ENCODE measurements at regions not wholly inside any gene's neighbourhood (a gene's known extent, or its start where the extent isn't known, plus 50 kb on each side); places are given as distances from the start of the nearest gene placed in this dataset.

GRCh38 chr18:68520406-68521075, 194.4 kb downstream of the TMX3 start:
- DNase-seq: no peak

GRCh38 chr18:68519336-68519735, 195.6 kb downstream of the TMX3 start:
- DNase-seq: no peak

DNA sequence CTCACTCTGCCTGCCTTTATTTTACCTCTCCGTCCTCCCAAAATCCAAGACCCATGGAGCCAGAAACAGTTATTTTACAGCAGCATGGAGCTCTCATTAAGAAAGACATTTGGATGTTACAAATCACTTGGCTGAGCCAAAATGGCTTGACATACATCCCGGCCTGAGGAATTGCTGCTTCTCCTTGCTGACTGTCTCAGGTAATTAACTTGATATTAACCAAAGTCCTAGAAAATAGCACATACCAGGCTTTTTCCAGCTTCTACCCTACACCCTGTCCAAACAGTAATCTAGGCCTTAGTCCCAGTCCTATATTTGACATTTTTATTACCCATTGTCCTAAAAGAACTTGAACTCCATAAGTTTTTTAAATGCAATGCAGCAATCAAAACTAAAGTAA, 205.0 kb downstream of the TMX3 start:
- DNase-seq: no peak

DNA sequence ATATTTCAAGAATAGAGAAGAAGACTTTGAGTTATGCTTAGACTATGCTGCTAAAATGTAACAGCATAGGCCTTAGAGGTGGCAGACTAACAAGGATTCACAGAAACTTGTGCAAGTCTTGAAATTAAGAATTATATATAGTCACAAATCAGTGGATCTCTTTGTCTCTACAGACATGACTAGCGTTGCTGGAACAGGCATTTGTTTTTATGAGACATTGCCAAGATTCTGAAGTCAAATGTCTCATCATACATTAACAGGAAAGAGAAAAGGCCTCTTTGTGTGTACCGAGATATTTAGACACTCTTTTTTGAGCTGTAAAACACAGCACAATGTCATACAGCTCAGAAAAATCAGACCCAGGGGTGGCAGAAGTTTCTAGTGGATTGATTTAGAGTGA, 207.1 kb downstream of the TMX3 start:
- no peak for DNase-seq

DNA sequence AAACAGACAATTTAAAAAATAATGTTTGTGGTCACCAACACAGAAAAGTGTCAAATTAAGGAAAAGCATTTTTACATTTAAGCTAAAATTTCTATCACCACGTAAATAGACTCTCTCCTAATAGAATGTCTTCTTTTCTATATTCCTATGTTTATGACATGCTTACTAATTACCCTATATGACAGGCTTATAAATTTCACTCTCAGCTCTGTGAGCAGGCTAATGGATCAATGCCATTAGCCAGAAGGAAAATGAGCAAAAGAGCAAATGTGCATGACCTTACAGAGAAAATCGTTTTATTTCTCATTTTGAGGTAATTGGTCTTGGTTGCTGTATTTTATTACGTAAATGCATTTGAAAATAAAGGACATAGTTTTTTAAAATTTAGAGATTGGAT, 209.7 kb downstream of the TMX3 start:
- no peak for DNase-seq

GRCh38 chr18:68504441-68505177, 210.3 kb downstream of the TMX3 start:
- DNase-seq: no peak

- DNase-seq: no peak
Measured at GRCh38 chr18:68500556-68500955, 214.4 kb downstream of the TMX3 start.

GRCh38 chr18:68499141-68499540, 215.8 kb downstream of the TMX3 start:
- no peak for DNase-seq

DNA sequence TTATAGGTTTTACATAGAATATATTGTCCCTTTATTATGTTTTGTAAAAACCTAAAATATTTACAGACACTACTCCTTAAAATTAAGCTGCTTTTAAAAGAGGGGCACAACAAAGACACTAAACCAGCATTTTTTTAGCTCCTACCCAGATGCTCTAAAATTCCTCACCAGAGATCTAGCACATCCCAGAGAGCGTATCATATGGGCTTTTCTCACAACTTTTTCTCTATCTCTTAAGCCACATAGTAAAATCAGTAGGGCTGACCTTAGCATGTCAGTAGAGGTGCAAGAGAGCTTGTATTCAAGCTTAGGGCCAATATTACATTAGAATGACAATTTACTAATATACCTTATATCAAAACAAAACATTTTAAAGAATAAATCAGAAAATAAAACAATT, 216.3 kb downstream of the TMX3 start:
- DNase-seq: no peak

- no peak for DNase-seq
Measured at GRCh38 chr18:68498185-68498584, 216.7 kb downstream of the TMX3 start.

DNA sequence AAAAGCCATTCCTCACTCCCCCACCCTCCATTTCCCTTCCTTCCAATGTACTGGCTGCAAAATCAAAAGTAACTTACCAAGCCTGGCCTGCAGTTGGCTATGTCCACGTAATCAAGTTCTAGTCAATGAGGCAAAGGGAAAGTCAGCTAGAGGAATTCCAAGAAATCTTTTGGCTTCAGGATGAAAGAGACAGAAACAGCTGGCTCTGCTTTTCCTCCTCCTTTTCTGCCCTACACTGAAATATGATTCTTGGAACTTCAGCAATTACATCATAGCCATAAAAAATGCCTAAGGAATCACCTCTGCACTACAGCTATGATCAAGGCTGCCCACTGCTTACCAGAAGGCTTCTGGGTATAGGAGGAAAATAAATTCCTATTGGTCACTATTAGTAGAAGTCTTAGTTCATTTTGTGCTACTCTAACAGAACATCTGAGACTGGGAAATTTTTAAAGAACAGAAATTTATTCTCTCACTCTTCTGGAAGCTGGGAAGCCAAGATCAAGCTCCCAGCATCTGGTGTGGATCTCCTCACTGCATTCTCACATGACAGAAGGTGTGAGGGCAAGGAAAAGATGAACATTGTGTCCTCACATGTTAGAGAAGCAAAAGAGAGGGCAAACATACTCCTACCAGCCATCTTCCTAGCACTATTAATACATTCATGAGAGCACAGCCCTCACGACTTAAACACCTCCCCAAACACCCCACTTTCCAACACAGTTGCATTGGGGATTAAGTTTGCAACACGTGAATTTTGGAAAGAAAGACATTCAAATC, 219.9 kb downstream of the TMX3 start:
- no peak for DNase-seq

DNA sequence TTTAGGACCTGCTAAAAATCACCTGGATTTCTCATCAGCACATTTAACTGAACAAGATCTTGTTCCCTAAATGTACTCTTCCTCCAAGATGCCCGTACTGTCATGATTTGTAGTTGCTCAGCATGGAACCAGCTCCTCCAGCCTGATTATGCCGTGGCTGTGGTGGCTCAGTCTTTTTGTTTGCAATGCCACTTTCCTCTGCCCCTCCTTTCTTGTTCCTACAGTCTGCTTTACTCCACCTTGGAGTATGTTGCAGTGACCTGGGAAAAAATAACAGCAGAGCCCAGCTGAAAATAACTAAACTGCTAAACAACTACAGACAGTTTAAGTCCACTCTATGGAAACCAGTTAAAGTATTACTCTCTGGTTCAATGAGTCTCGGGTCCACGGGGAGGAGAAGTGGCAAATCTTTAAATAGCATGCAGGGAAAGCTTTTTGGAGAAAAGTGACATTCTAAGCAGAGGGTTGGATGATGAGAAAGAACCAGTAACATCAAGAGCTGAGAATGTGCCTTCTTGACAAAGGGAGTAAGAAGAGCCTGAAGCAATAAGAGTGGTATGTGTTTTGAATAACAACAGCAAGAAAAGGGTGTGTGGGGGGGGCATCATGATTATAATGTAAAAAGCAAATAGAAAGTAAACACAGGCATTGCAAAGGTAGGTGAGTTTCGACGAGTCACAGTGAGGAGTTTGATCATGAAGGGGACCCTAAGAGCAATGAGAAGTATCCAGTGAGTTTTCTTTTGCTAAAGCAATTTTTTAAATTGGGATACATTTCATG, 225.7 kb downstream of the TMX3 start:
- DNase-seq: no peak

GRCh38 chr18:68484241-68484640, 230.7 kb downstream of the TMX3 start:
- DNase-seq: no peak

DNA sequence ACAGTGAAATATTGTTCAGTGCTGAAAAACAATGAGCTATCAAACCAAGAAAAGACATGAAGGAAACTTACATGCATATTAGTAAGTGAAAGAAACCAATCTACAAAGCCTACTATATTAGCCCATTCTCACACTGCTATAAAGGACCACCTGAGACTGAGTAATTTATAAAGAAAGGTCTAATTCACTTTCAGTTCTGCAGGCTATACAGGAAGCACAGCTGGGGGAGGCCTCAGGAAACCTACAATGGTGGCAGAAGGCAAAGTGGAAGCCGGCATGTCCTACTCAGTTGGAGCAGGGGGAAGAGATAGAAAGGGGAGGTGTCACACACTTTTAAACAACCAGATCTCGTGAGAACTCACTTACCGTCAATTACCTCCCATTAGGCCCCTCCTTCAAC, 232.1 kb downstream of the TMX3 start:
- no peak for DNase-seq

DNA sequence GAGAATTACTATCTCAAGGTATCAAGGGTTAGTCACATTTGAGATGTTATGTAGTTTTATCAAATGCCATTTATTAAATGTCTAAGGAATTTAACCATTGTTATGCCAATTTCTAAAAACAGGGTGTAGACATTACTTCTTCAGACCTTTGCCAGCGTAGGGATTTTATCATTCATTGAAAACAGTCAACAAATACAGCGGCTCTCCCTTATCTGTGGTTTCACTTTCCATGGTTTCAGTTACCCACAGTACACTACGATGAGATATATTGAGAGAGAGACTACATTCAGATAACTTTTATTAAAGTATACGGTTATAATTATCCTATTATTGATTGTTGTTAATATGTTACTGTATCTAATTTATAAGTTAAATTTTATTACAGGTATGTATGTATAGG, 234.7 kb downstream of the TMX3 start:
- DNase-seq: no peak

- no peak for DNase-seq
Measured at GRCh38 chr18:68478246-68478645, 236.7 kb downstream of the TMX3 start.

DNA sequence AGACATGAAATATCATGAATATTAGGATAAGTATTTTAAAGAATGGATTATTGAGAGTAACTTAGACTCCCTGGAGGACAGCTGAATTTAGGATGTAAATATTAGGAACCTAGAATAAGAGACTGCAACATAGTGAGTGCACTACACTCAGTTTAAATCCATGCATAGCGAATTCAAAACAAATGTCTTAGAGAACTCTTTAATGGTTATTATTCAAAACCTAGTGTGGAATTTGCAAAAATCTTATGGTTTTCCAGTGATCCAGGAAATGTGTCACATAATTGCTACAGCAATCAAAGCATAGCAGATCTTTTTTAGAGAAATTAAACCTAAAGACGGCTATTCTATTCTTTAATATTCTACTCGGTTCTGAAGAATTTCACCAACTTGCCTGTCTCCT, 239.0 kb downstream of the TMX3 start:
- DNase-seq: no peak

GRCh38 chr18:68472701-68473295, 242.1 kb downstream of the TMX3 start:
- no peak for DNase-seq

DNA sequence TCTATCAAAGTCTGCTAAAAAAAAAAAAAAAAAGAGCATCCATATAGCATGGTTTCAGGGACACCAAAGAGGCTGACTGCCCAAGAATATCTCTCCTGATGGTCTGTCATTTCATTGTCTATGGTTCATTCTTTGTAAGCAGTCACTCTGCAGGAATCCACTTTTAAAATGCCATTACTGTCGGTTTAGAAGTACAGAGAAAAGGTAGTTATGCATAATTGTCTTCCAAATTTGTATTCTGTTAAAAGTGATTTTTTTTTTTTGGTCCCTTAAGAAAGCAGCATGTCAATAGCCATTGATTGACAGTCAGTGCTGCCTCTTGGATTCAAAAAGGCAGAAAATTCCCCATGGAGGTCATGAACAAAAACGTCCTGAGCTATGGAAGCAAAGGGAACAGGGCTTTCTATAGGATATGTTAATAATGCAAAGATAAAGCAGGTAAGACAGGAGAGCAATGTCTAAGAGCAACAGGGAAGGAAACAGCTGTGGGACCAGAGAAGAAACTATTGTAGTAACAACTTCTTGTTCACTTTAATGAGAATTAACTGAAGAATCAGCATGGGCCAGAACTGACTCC, 245.8 kb downstream of the TMX3 start:
- no peak for DNase-seq

DNA sequence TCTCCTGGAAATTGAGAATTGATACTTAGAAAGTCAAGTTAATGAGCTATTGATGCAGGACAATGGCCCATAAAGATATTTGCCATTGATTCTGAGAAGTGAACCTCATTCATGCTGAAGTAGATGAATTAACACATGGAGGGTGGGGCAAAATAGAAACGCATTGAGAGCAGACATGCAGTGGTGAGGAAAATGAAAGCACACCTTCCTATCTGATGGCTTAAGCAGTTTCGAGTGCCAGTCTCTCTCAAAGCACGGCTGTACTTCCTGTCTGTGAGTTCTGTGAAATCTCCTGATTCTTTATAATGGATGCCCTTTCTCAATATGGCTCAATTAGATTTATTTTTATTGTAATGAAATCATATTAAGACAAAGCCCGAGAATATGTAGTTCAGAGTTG, 247.0 kb downstream of the TMX3 start:
- DNase-seq: no peak

DNA sequence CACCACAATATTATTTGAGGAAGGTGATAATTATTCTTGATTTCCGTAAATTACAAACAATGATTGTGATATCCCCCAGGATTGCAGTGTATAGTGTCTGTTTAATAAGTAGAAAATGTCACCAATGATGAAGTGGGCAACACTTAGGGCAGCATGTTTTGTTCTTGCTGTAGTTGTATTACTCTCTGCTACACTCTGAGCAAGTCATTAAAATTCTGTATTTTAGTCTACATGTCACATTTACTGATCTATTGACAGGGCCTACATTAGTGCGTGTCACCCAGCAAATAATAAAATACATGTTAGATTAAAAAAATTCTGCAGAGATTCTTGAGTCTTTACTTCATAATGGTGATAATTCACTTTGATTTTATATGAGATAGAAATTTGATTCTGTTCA, 247.6 kb downstream of the TMX3 start:
- no peak for DNase-seq

GRCh38 chr18:68466672-68467071, 248.2 kb downstream of the TMX3 start:
- no peak for DNase-seq

Measured in CD4-positive, alpha-beta T cell treated with Interleukin-1 beta for 1 hour (primary cell).